Upper lobe of right lung (tissue), 1 donor: ENCODE measurements at regions not wholly inside any gene's neighbourhood (a gene's known extent, or its start where the extent isn't known, plus 50 kb on each side); places are given as distances from the start of the nearest gene placed in this dataset.
A peak's percentile ranks its signal among the peaks of the same experiment; 100 is the strongest.

Experiments used
- ATAC-seq: fragments of 200-7000 bp; cut with Tn5 transposase; one replicate; pipeline ENCODE4 v1.9.1; 2020; ENCODE audit warnings: mild to moderate bottlenecking, moderate library complexity
- DNase-seq: peaks from one replicate; pipeline ENCODE4 v3.0.0-alpha.2; 2020
- H3K27ac ChIP-seq: fragments of 200-600 bp; one replicate; pipeline ENCODE4 v1.8.0; 2022
- H3K27me3 ChIP-seq: fragments of 200-600 bp; one replicate; pipeline ENCODE4 v1.8.0; 2022; ENCODE audit warnings: mild to moderate bottlenecking
- H3K36me3 ChIP-seq: fragments of 200-600 bp; one replicate; pipeline ENCODE4 v1.8.0; 2022
- H3K4me1 ChIP-seq: fragments of 200-600 bp; one replicate; pipeline ENCODE4 v1.8.0; 2022
- H3K4me3 ChIP-seq: fragments of 200-600 bp; one replicate; pipeline ENCODE4 v1.8.0; 2022; ENCODE audit warnings: mild to moderate bottlenecking
- H3K9me3 ChIP-seq: fragments of 200-600 bp; one replicate; pipeline ENCODE4 v1.8.0; 2022
- CTCF ChIP-seq: fragments of 200-600 bp; IDR thresholded peaks from one replicate; pipeline ENCODE4 v1.8.0; 2022; ENCODE audit warnings: antibody characterized with exemption
- intact Hi-C: fragments of 100-400 bp; cut with DNase I; formaldehyde crosslinking; loops from one replicate; pipeline ENCODE4 v1.11.0; 2022
- donor health status: DM: no; HTN: yes; CAD: no; lungs with severe emphysema.

GRCh38 chr6:14280006-14280510 is 162.5 kb downstream of the CD83 start:
- Histone ChIP-seq H3K9me3 (no peaks in the 10 kb centered on the region), H3K27me3 (no peaks in the 10 kb centered on the region), H3K4me1 (peaks cover 13% of the 10 kb centered on the region), H3K4me3 (no peak overlapping the region), H3K36me3 (no peaks in the 10 kb centered on the region), H3K27ac (no peak overlapping the region)
- no peak for DNase-seq
- intact Hi-C loops: no loop called here
- no peak for ATAC-seq
- TF ChIP-seq CTCF: no peak

DNA sequence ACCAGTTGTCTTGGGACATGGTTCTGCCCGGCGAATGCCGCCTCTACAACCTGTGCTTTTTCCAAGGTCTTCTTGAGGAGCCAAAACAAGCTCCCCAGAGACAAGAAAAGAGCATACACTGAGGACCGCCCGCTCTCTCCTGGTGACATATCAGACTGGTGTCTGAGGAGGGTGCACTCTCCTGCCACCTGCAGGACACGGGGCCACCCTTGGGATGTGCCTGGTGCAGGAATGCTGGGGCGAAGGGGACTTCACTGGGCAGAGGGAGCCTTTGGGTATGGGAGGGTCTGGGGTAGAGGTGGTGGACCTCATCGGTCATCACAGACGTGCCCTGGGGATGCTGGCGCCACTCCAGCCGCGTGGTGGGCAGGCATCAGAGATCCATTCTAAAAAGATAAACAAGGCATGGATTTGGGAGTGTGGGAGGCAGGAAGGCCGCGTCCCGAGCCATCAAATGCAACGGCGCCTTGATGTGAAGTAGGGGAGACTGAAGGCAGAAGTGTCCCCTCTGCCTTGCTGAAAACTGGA is 163.3 kb downstream of the CD83 start:
- Histone ChIP-seq H3K4me3 (no peak overlapping the region), H3K27me3 (no peaks in the 10 kb centered on the region), H3K9me3 (no peaks in the 10 kb centered on the region), H3K36me3 (no peaks in the 10 kb centered on the region), H3K27ac (no peak overlapping the region), H3K4me1 (peaks cover 7% of the 10 kb centered on the region)
- ATAC-seq (peak; percentile 8), DNase-seq (no peak)
- intact Hi-C loops: no loop called here
- peak; percentile 9 for TF ChIP-seq CTCF

- ATAC-seq: no peak
- intact Hi-C loops: no loop called here
Measured at GRCh38 chr6:14281811-14282660, 164.5 kb downstream of the CD83 start.

GRCh38 chr6:14282854-14283505 is 165.4 kb downstream of the CD83 start:
- ATAC-seq: no peak
- Histone ChIP-seq H3K27me3 (no peaks in the 10 kb centered on the region), H3K4me1 (no peaks in the 10 kb centered on the region), H3K36me3 (no peaks in the 10 kb centered on the region), H3K9me3 (no peaks in the 10 kb centered on the region), H3K4me3 (no peak overlapping the region), H3K27ac (no peak overlapping the region)
- intact Hi-C loops: no loop called here
- DNase-seq: no peak
- no peak for TF ChIP-seq CTCF

More at GRCh38 chr6:14281811-14282660, 164.5 kb downstream of the CD83 start:
- H3K4me3 ChIP-seq: no peak overlapping the region
- H3K27me3 ChIP-seq: no peaks in the 10 kb centered on the region
- no peak for DNase-seq
- H3K36me3 ChIP-seq: no peaks in the 10 kb centered on the region
- TF ChIP-seq CTCF: no peak
- H3K27ac ChIP-seq: no peak overlapping the region
- H3K4me1 ChIP-seq: no peaks in the 10 kb centered on the region
- no peaks in the 10 kb centered on the region for H3K9me3 ChIP-seq

DNA sequence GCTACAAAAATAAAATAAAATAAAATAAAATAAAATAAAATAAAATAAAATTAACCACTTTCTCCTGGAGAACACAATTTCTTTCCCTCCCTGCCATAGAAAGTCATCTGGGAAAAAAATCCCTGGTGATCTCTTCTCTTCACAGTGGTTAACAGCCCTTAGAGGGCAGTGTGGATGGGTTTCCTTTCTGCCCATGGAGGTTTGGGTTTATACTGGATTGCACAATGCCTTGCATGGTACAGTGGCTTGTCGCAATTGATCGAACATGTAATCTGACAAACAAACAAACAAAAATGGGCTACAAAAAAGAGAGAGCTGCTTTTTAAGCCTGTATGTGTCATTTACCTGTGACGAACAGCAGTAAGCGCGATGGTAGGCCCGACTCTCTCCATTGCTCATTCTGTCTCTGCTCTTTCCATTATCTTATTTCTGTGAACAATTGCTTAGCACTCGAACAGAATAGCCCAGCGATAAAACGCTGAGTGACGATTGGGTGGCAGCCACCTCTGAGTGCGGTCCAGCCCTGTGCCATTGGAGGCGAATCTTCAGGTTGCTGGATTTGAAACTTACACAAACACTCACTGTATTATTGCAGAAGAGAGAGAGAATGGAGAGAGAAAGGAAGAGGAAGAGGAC is 166.1 kb downstream of the CD83 start:
- no peak for DNase-seq
- Histone ChIP-seq H3K27me3 (no peaks in the 10 kb centered on the region), H3K4me1 (no peaks in the 10 kb centered on the region), H3K4me3 (no peak overlapping the region), H3K36me3 (no peaks in the 10 kb centered on the region), H3K9me3 (no peaks in the 10 kb centered on the region), H3K27ac (no peak overlapping the region)
- peak; percentile 33 for TF ChIP-seq CTCF
- peak; percentile 64 for ATAC-seq
- intact Hi-C loops: no loop called here
